SK-N-SH treated with all-trans-retinoic acid at 6 μM for 48 hours (cell line): ENCODE measurements at regions not wholly inside any gene's neighbourhood (a gene's known extent, or its start where the extent isn't known, plus 50 kb on each side); places are given as distances from the start of the nearest gene placed in this dataset.

ENCODE experiments used
- PATZ1 ChIP-seq: fragments of 250-450 bp; sonication (Bioruptor Pico); IDR thresholded peaks from 2 replicates; pipeline ENCODE4 v1.8.0; 2020; ENCODE audit warnings: mild to moderate bottlenecking, moderate library complexity, borderline replicate concordance
- ZFP3 ChIP-seq: fragments of 250-450 bp; sonication (Bioruptor Pico); IDR thresholded peaks from 2 replicates; pipeline ENCODE4 v1.5.0; 2020; ENCODE audit warnings: mild to moderate bottlenecking, moderate library complexity

DNA sequence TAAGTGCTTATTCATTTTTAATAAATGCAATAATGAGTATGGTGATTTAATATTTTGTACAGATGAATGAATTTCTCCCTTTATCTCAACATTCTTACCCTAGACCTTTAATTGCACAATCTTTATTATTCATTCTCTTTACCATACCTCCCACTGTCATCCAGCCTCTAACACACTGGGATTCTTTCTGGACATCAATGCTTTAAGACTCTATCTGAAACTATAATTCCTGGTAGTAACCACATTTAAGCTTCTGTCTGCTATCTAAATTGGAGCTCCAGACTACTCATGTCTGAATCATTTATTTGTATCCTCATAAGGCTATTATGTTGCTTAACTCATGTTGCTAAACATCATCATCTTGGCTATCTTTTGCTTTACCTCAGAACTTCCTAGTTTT, 270.2 kb downstream of the ALG10B start:
- no peak; the same call in 1 of the 2 replicates for TF ChIP-seq ZFP3 (CRISPR knock-in tag)
- no peak for TF ChIP-seq PATZ1 (CRISPR knock-in tag)
